ENCODE measurements at regions not wholly inside any gene's neighbourhood (a gene's known extent, or its start where the extent isn't known, plus 50 kb on each side); places are given as distances from the start of the nearest gene placed in this dataset.

GRCh38 chr2:47251404-47251675 lies 75.0 kb upstream of the CALM2 start:
- CTCF ChIA-PET: no interaction called here

More at GRCh38 chr2:47251404-47251675, 75.0 kb upstream of the CALM2 start:
- no CpG with 5 or more reads among the region's 3 CpGs for WGBS (ENCODE audit: insufficient coverage)
- ATAC-seq (ENCODE audit: low read depth): no peak
- Histone ChIP-seq H3K27ac (ENCODE audit: low read length in 2 of 2) (no peak overlapping the region), H3K4me1 (ENCODE audit: control insufficient read depth in 2 of 2, insufficient read depth in 2 of 2, low read length in 2 of 2) (peaks cover 0 to 9% of the 10 kb centered on the region in 2 donors), H3K9ac (ENCODE audit: low read length) (no peak overlapping the region), H4K20me1 (ENCODE audit: control insufficient read depth, insufficient read depth, low read length, poor library complexity, severe bottlenecking) (no peaks in the 10 kb centered on the region), H3K27me3 (replicated peaks in 1 of 4; ENCODE audit: control extremely low read depth in 1 of 4, control insufficient read depth in 3 of 4, insufficient read depth in 4 of 4, low read length in 3 of 4) (peaks cover 0 to 2% (median 0%) of the 10 kb centered on the region in 4 experiments), H2AFZ (ENCODE audit: insufficient read depth, low read depth, low read length, poor library complexity, severe bottlenecking) (no peak overlapping the region), H3K9me3 (ENCODE audit: control extremely low read depth in 1 of 3, control insufficient read depth in 2 of 3, insufficient read depth in 1 of 3, low read length in 2 of 3) (no peaks in the 10 kb centered on the region), H3K4me3 (ENCODE audit: control extremely low read depth in 1 of 5, extremely low read depth in 1 of 5, insufficient read depth in 1 of 5, low read depth in 2 of 5, low read length in 4 of 5) (no peak overlapping the region), H3K4me2 (replicated peaks; ENCODE audit: low read depth, low read length, poor library complexity, severe bottlenecking) (no peak overlapping the region), H3K36me3 (replicated peaks in 1 of 2; ENCODE audit: control extremely low read depth in 1 of 2, control insufficient read depth in 1 of 2, extremely low read depth in 1 of 2, insufficient read depth in 2 of 2, low read length in 1 of 2) (no peaks in the 10 kb centered on the region), H3K79me2 (ENCODE audit: control insufficient read depth, insufficient read depth, low read length) (no peaks in the 10 kb centered on the region)
- Mint-ChIP-seq H3K4me1 (peaks cover 7% of the 10 kb centered on the region), H3K4me3 (no peak overlapping the region), H3K27me3 (peaks cover under 1% of the 10 kb centered on the region), H3K27ac (no peak overlapping the region), H3K9me3 (ENCODE audit: insufficient read depth) (no peaks in the 10 kb centered on the region)
- DNase-seq: no peak
- POLR2A ChIA-PET: no interaction called here
- TF ChIP-seq CTCF (IDR thresholded peaks at IDR 0.05) (no peak), EZH2 (IDR thresholded peaks at IDR 0.05; ENCODE audit: borderline replicate concordance, insufficient read depth, low read depth, low read length, poor library complexity, severe bottlenecking) (no peak)
- intact Hi-C loops (cut with micrococcal nuclease): no loop called here
